Inferior parietal cortex (tissue), 1 donor: ENCODE measurements at regions not wholly inside any gene's neighbourhood (a gene's known extent, or its start where the extent isn't known, plus 50 kb on each side); places are given as distances from the start of the nearest gene placed in this dataset.
"Not testable (repeated sequence)": the region's sequence is repeated elsewhere in the genome, so short reads cannot be mapped to it uniquely, and the experiment has no call there.

ENCODE experiments used
- DNase-seq: peaks from one replicate; pipeline ENCODE4 v3.0.0-alpha.2; 2016; ENCODE audit errors: extremely low spot score

DNA sequence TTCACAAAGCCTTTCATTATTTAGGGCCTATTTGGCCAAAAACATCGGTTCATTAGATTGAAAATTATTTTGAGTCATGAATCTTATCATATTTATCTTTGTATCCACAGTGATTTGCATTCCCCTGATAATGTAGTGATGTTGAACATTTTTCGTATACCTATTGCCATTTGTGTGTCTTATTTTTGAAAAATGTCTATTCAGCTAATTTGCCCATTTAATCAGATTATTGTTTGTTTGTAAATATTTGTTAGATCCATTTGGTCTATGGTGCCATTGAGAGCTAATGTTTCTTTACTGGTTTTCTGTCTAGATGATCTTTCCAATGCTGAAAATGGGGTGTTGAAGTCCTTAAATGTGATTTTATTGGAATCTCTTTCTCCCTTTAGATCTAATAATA, 439.2 kb upstream of the TYRP1 start:
- DNase-seq: no peak

DNA sequence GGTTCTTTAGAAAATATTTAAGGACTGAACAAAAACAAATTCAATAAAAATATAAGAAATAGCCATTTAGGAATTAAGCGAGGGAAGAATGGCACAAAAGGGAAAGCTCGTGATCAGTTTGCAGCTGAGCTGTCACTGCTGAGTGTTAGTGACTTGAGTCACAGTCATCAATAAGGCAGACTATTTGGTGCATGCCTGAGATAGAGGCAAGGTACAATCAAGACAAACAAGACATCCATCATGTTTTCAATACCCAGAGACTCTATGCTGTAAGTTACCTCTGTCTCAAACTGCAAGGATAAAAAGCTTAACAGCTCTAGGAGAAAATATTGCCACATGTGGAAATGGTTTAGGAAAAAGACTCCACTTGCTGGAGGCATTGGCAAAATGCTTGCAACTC, 426.4 kb upstream of the TYRP1 start:
- no peak for DNase-seq

DNA sequence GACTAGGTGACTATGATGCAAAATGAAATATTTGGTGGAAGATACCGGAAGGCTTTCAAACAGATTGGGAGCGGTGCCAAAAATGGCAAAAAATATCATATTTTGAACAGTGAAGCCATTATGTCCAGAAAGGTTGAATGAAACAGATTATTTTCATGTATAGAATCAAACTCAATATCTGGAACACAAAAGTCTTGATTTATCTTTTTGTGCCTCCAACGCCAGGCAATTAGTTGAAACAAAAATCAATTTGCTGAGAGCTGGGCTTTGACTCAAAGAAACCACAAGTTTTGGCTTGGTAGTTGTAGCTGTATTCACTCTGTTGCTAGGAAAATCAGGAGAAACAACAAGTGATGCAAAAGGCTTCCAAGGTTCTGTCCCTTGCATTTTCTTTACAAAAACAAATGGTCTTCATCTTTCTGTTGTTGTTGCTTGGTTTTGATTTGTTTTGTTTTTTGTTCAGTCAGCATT, 421.7 kb upstream of the TYRP1 start:
- peak; percentile 52 for DNase-seq

DNA sequence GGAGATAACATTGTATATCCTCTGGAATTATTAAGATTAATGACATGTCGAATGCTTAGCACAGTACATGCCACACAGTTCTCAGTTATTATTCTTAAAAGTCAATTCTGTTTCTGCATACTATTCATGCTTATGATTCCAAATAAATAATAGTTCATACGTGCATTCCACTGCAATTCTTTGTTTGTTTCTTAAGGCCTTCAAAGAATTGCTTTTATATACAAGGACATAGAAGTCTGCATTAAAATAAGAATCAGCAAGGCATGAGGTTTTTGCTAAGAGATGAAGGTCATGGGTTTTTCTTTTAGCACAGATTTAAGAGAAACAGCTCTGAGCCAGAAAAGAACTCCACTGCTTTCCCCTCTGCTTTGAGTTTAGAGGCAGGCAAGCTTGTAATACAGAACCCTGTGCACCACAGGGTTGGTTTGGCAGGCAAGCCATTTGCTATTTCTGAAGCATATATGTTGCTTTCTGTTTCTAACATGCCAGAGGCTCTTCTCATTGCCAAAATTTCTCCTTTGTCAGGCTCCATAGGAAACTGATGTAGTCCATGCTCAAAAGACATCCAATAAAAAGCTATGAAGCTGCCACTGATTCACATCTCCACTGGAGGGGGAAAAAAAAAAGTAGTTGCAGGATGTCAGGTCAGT, 420.6 kb upstream of the TYRP1 start:
- peak; percentile 56 for DNase-seq

DNA sequence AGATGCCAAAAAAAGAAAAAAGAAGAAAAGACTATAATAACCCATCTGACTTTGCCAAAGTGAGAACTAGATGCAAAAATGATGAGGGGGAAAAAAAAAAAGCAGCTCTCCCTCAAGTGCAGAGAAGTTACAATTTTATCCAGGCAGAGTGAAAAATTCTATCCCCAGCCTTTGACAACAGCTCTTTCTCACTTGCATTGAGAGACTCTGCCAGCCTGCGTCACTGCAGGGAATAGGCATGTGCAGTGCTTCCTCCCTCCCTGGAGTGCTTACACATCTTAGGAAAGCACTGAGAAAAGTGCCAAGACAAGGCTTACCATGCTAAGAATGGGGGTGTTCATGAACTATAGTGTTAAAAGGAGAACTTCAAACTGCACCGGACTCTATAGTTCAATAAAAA, 418.6 kb upstream of the TYRP1 start:
- peak; percentile 47 for DNase-seq

DNA sequence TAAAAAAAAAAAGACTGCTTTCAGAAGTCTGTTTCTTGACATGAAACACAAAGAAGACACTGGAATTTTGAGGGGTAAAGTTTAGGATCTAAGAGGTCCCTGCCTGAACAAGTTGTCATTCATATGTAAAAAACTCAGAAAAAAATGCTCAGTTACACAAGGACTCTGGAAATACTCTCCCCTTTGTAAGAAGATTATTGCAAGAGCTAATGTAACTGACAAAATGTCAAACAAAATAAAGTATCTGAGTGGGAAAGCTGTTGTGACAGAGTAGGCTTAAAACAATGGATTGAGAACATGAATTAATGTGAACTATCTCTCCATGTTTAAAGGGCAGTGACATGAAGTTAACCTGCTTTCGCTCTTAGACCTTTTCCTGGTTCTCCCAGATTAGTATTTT, 416.7 kb upstream of the TYRP1 start:
- DNase-seq: no peak

DNA sequence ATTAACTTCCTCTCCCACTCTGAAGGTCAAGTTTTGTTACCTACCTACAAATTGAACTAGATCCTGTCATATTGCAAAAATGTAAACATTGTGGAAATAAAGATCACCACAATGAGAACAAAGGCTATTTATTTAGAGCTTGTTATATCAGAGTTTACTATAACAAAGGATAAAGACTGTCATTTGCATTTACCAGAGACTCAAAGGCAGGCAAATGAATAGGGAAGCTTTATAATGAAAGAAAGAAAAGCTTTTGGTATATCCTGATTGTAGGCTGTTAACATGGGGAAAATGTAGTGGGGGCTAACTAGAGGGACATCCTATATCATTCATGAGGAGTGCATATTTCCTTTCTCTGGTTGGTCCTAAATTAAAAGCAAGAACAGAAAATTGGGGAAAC, 403.5 kb upstream of the TYRP1 start:
- DNase-seq: no peak

DNA sequence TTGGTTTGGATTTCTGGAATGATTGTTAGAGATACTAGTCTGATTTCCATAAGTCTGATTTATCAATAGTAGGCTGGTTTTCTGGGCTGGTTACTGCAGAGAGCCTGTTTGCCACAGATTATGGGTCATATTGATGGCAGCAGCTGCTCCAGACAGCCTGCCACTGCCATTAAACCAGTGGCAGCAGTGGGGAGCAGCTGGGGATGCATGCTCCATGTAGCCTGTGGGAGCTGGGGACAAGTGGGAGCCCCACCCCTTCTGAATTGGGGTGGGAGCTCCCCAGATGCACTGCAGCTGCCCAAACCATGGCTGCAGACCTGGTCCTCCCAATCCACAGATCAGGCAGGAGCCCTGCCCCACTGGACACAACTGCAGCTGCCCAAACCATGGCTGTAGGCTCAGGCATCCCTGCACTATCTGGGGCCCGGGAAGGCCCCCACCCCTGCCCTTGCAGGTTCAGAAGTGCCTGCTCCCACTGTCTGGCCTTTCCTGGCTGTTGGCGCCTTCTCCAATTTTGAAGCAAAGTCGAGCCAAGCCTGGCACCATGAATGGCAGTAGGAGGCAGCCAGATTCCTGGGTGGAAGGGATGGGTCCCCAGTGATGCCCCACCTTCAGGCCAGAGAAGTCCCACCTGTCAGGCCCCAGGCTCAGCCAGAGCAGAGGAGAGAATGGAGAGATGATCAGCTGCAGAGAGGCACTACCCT, 402.9 kb upstream of the TYRP1 start:
- DNase-seq: no peak

DNA sequence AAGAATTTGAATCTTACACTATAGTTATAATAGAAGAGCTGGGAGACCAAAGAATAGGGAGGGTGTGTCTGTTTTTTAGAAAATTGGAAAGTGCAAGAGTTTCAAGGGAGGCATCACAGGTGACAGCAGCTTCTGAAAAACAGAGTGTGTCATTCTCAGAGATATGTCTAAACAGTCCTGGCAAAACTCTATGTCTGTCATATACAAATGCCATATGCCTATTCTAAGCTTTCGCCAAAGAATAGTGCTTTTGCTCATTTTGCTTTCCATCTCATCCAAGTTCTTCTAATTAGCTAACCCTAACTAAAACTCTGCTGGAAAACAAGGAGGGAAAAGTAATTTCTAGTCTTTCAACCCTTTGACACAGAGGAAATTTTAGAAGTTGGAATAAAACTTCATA, 388.0 kb upstream of the TYRP1 start:
- DNase-seq: no peak

DNA sequence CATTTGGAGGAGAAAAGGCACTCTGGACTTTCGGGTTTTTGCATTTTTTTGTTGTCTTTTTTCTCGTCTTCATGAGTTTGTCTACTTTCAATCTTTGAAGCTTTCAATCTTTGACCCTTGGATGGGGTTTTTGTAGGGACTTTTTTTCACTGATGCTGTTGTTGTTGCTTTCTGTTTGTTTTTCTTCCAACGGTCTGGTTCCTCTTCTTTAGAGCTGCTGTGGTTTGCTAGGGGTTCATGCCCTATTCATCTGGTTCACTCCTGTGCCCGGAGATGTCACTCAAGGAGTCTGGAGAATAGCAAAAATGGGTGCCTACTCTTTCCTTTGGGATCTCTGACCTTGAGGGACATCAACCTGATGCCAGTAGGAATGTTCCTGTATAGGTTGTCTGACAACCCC, 378.6 kb upstream of the TYRP1 start:
- no peak for DNase-seq

DNA sequence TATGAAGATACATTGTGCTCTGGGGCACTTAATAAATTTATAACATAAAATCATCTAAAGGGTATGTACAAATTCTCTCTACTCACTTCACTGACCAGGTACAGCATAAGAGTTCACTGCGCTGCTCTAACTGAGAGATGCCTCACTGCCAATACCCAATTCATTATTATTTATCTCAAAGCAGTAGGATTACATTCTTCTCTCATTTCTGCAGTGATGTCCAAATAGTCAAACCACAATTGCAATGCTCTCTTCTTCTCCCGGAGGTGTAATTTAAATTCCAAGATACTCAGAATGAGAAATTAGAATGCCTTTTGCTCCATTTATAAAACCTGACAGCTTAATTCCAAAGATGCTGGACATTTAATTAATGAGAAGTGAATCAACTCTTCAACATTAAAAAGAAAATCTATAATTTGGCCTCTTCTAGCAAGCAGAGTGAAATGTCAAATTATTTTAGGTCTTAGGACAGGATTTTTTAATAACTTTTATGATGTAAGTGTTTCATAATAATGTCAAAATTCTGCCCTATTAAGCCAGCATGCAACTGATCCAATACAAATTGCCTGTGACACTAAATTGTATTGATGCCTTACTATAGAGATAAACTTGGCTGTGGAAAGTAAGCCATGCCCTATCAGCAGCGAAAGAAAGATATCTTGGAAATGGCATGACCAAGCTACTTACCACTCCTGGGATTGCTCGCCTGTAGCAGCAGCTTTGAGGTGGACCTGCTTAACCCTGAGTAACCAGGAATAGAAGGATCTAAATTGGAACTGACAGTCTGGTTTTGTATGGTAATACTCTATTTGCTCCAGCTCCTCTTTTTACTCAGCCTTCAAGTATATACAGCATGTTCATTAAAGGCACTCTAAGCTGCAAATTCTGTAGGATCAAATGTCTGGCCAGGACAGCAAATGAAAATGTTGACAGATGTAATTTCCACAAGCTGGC, 374.2 kb upstream of the TYRP1 start:
- no peak for DNase-seq

DNA sequence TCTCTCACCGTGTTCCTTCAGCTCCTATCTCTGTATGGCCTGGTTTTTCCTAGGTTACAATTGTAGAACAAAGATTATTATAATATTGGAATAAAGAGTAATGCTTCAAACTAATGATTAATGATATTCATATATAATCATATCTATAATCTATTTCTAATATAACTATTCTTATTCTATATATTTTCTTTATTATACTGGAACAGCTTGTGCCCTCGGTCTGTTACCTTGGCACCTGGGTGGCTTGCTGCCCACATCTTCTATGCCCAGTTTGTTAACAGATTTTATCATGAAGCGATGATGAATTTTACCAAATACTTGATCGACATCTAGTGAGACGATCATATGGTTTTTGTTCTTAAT, 363.6 kb upstream of the TYRP1 start:
- DNase-seq: no peak

DNA sequence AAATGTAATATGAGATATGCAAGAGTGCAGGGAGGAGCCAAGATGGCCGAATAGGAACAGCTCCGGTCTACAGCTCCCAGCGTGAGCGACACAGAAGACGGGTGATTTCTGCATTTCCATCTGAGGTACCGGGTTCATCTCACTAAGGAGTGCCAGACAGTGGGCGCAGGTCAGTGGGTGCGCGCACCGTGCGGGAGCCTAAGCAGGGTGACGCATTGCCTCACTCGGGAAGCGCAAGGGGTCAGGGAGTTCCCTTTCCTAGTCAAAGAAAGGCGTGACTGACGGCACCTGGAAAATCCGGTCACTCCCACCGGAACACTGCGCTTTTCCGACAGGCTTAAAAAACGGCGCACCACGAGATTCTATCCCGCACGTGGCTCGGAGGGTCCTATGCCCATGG, 359.2 kb upstream of the TYRP1 start:
- DNase-seq: not testable (repeated sequence)

DNA sequence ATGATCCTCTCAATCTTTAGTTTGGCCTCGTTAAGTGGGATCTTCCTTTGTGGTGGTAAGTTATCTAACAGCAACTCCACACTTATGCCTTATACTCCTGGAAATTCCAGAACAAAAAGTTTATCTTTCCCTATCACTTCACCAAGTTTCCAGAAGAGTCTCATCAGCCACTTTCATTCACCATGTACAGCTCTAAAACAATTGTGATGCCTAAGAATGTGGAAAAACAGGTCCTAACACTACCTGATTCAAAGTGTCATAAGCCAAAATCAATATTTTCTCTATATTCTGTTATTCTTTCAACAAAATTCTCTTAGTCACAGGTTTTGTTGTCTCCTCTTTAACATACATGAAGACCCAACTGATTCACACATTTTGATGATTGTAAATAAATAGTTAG, 342.4 kb upstream of the TYRP1 start:
- no peak for DNase-seq

DNA sequence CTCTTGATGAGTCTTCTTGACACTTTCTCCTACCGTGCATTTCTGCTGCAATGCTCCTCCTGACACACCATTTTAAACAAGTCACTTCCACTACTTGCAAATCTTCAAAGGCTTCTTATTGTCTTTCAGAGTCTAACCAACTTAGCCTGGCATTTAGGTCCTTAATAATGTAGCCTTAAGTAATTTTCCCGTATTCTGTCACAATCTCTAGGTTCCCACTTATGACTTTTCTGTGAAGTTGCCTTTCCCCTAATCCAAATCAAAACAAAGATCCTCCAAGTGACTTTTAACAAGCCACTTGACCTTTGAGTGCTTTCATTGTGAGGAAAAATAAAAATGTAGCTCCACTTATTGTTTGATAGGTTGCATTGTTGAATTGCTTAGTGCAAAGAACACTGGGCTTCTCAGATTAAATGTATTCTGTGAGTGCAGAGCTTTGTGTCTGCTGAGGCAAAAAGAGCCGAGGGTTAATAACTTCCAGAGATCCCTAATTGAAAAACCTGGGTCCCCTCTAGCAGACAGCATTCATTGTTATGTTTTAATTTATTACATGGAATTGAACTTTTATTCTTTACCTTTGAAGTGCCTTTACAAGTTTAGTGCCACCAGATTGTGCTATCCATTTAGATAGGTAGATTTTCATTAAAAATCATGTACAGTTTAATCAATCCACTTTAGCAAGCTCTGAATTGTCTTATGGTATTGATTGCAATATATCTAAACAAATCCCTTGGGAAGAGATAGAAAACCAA, 341.7 kb upstream of the TYRP1 start:
- no peak for DNase-seq

DNA sequence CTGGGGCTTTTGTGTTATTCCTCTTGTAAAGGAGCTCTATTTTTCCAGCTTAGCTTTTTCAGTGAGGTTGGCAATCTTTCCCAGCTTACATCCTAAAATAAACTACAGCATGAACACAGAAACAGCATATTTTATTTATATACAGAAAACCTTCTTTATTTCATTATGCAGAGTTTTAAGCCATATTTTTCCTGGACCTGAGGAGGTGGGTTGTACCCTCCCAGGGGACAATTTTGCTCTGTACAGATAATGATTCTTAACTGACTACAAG, 341.2 kb upstream of the TYRP1 start:
- no peak for DNase-seq

DNA sequence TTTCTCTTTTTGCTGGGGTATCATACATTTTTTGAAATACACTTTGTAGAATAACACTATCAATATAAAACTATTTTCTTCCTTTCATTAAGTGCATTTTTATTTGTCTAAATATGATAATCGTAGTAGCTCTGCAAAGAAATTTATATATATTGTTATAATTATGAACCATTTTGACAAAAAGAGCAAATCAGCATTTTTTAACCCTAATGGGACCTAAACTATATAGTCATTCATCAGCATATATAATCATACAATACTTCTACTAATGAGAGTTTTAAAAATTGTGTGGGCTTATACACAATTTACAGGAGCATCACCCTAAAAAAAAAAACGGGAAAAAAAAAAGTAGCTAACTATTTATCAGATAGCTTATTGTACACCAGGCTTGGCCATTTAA, 329.7 kb upstream of the TYRP1 start:
- DNase-seq: no peak

DNA sequence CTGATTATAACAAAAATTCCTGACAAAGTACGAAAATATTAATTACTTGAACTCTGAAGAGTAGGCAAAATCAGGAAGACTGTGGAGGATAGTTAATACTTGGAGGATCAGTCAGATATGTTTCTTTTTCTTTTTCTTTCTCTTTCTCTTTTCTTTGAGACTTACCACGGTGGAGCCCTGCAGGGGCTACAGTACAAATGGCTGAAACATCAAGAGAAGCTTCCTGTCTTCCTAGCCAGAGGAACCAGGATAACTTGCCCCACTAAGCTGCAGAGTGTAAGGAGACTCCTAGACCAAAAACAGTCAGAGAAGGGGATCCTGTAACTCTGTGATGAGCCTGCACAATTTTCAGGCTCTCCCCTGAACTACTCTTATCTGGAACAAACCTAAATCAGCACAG, 324.6 kb upstream of the TYRP1 start:
- DNase-seq: no peak

DNA sequence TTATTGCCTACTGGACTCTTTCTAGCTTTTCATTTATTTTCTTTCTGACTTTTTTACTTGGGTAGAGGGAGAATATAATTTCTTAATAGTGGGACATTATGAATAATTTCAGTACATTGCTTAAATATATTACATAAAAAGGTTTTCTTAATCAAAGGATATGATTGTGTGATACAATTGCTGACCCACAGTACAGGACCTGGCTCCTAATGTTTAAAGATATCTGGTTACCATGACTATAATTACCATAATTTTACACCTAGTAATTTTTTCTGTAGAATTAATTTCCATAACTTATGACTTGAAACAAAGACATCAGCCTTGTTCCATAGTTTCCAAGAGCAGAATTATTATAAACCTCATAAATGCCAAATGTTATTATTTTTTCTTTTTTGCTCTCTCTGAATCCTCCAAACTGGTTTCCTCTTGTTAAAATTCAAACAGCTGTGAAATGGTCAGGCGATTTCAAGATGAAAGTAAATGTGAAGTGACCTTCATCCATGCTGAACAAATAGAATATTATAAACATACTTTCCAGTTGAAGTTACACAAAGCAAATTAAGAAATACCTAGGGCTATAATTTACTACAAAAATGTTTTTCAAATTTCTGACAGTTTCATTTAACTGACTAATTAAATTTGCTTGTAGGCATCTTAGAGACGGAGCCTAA, 301.2 kb upstream of the TYRP1 start:
- no peak for DNase-seq

DNA sequence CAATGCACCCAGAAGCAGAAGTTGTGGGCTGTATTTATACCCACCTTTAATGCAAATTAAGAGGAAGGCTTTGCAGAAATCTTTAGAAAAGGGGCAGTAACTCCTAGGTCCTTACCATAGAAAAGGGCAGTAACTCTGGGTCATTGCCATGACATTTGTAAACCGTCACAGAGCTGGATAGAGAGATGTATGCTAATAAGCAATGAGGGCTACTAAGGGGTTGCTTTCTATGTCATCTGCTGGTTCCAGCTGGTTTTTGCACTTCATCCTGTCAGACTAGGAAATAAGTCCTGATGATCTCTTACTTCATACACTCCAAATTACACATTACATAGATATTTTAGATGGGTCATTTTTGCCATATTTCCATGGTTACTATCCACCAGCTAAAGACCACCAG, 299.1 kb upstream of the TYRP1 start:
- no peak for DNase-seq

DNA sequence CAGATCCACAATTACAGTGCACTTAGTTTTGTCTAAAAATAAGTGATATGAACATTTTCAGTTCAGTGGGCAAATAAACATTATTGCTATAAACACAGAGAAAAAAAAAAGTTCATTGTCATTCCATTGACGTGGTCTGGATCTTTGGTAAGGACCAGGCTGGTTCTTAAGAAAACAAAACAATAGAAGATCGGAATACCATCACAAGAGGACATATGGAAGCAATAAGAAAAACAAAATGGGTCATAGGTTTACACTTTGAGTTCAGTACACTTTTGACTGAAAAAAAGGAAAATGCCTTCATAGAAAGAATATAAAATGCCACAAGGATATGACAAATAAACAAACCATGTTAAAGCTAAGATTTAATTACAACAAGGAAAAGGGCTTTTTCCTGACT, 289.5 kb upstream of the TYRP1 start:
- no peak for DNase-seq

DNA sequence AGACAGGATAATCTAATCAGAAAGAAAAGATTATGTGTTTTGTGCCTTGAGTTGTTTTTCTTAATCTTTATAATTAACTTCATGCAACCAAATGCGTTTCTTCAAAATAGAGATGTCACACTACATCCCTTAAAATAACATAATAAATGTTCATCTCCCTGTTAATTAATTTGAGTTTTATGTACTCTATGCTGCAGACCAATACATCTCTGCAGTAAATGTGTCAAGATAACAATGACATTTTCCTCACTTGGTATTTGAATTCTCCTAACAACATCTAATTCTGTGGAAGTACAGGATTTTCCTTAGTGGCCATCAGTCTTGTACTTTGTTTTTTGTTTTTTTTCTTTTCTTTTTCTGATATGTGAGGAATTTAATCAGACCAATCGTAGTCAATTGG, 279.2 kb upstream of the TYRP1 start:
- DNase-seq: no peak
